Activated T-helper 1 cell treated with anti-CD3 and anti-CD28 coated beads, Interleukin-12 subunit alpha, Interleukin-12 subunit beta, Interleukin-2, Interleukin-4 antibody, amounts not matched to agents 30 ng/mL and 10 ng/mL and 1 ng/mL, durations not matched to agents 14 hours and 24 hours and 36 hours (primary cell): ENCODE measurements at regions not wholly inside any gene's neighbourhood (a gene's known extent, or its start where the extent isn't known, plus 50 kb on each side); places are given as distances from the start of the nearest gene placed in this dataset.

Experiments used
- DNase-seq: peaks from one replicate; pipeline ENCODE4 v3.0.0; 2021; ENCODE audit warnings: low spot score
- H3K27ac Mint-ChIP-seq: one replicate; pipeline ENCODE4 v1.8.0; 2021; ENCODE audit warnings: mild to moderate bottlenecking, mixed read lengths
- H3K27me3 Mint-ChIP-seq: one replicate; pipeline ENCODE4 v1.8.0; 2022; ENCODE audit warnings: mild to moderate bottlenecking, moderate library complexity, mixed read lengths; ENCODE audit not compliant: insufficient read depth
- H3K36me3 Mint-ChIP-seq: one replicate; pipeline ENCODE4 v1.8.0; 2021; ENCODE audit warnings: low read depth, mixed read lengths
- H3K4me1 Mint-ChIP-seq: one replicate; pipeline ENCODE4 v1.8.0; 2021; ENCODE audit warnings: low read depth, mixed read lengths
- H3K4me3 Mint-ChIP-seq: one replicate; pipeline ENCODE4 v1.8.0; 2021; ENCODE audit warnings: mild to moderate bottlenecking, moderate library complexity, mixed read lengths
- H3K9me3 Mint-ChIP-seq: one replicate; pipeline ENCODE4 v1.8.0; 2021; ENCODE audit warnings: mixed read lengths
- intact Hi-C: fragments of 100-400 bp; cut with micrococcal nuclease; formaldehyde crosslinking; loops from one replicate; pipeline ENCODE4 v1.15.1; 2024

GRCh38 chr19:28836421-28836820 is 376.5 kb downstream of the UQCRFS1 start:
- H3K4me1 Mint-ChIP-seq = no peaks in the 10 kb centered on the region
- no peak for DNase-seq
- intact Hi-C loops = no loop called here
- no peaks in the 10 kb centered on the region for H3K36me3 Mint-ChIP-seq
- no peaks in the 10 kb centered on the region for H3K27me3 Mint-ChIP-seq
- no peak overlapping the region for H3K4me3 Mint-ChIP-seq
- H3K9me3 Mint-ChIP-seq = no peaks in the 10 kb centered on the region
- no peak overlapping the region for H3K27ac Mint-ChIP-seq

- intact Hi-C loops = no loop called here
- H3K9me3 Mint-ChIP-seq = no peaks in the 10 kb centered on the region
- H3K4me1 Mint-ChIP-seq = no peaks in the 10 kb centered on the region
- H3K36me3 Mint-ChIP-seq = no peaks in the 10 kb centered on the region
- no peaks in the 10 kb centered on the region for H3K27me3 Mint-ChIP-seq
- no peak overlapping the region for H3K4me3 Mint-ChIP-seq
- no peak overlapping the region for H3K27ac Mint-ChIP-seq
- no peak for DNase-seq
These were observed 378.0 kb downstream of the UQCRFS1 start for GRCh38 chr19:28834996-28835395.

DNA sequence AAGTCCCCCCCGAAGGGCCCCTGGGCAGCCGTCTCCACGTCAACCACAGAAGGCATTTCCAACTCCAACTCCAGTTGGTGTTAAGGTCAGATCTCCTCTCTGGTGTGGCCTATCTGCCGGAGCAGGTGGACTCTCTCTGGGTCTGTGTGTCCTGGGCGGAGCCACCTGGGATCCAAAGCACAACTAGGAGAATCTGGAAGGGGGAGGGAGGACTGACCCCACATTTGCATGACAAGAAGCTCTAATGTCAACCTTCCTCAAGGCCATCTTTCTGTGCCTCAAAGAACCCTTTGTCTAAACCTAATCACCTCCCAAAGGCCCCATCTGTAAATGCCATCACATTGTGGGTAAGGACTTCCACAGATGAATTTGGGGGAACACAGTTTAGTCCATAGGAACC is 381.5 kb downstream of the UQCRFS1 start:
- H3K36me3 Mint-ChIP-seq = no peaks in the 10 kb centered on the region
- H3K27me3 Mint-ChIP-seq = no peaks in the 10 kb centered on the region
- intact Hi-C loops = no loop called here
- no peaks in the 10 kb centered on the region for H3K9me3 Mint-ChIP-seq
- no peak for DNase-seq
- H3K4me1 Mint-ChIP-seq = no peaks in the 10 kb centered on the region
- no peak overlapping the region for H3K4me3 Mint-ChIP-seq
- H3K27ac Mint-ChIP-seq = no peak overlapping the region

- Mint-ChIP-seq H3K4me1 (no peaks in the 10 kb centered on the region), H3K4me3 (no peak overlapping the region), H3K27ac (no peak overlapping the region), H3K36me3 (no peaks in the 10 kb centered on the region), H3K9me3 (no peaks in the 10 kb centered on the region), H3K27me3 (no peaks in the 10 kb centered on the region)
- intact Hi-C loops = no loop called here
- DNase-seq = no peak
These were observed 383.2 kb downstream of the UQCRFS1 start for GRCh38 chr19:28829762-28830161.

DNA sequence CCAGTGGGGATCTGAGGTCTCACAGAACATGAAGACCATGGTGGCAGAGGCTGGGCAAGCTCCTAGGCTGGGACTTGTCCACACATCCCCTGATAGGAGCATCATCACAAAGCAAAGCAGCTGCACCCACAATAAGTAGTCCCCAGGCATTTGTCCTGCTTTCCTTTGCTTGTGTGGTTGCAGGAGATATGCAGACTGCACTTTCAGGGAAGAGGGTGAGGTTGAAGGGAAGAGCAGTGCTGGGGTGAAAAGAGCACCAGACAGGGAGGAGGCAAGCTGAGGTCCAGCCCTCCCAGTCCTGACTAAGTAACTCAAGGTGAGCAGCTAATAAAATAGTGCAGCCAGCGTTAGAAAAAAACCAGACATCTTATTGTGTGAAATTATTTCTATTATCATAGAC is 383.6 kb downstream of the UQCRFS1 start:
- H3K27me3 Mint-ChIP-seq = no peaks in the 10 kb centered on the region
- no peak overlapping the region for H3K4me3 Mint-ChIP-seq
- H3K9me3 Mint-ChIP-seq = no peaks in the 10 kb centered on the region
- no peak for DNase-seq
- H3K36me3 Mint-ChIP-seq = no peaks in the 10 kb centered on the region
- H3K4me1 Mint-ChIP-seq = no peaks in the 10 kb centered on the region
- intact Hi-C loops = no loop called here
- no peak overlapping the region for H3K27ac Mint-ChIP-seq

DNA sequence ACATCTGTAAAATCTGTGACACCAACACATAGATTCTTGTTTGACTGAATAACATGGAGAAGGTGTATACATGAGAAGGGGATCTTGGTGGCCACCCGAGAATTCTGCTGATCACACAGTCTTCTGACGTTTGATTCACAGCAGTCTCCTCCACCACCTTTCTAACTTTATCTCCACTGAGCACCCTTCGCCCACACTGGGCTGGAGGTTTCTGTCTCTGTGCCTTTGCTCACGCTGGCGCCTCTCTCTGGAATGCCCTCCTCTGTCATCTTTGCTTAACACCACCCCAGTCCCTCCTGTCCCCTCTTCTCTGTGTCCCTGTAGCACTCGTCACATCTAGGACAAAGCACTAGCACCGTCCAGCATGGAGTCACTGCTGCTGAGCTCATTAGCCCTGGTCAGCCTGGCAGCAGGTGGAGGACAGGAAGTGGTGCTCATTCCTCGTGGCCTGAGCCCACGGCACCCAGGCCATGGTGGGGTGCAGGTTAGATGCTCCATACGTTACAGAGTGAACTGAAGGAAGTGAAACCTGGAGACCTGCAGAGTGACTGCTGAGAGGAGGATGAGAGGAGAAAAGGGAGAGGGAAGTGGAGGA is 384.6 kb downstream of the UQCRFS1 start:
- intact Hi-C loops = no loop called here
- H3K9me3 Mint-ChIP-seq = no peaks in the 10 kb centered on the region
- no peaks in the 10 kb centered on the region for H3K36me3 Mint-ChIP-seq
- no peak overlapping the region for H3K4me3 Mint-ChIP-seq
- H3K4me1 Mint-ChIP-seq = no peaks in the 10 kb centered on the region
- no peaks in the 10 kb centered on the region for H3K27me3 Mint-ChIP-seq
- no peak for DNase-seq
- no peak overlapping the region for H3K27ac Mint-ChIP-seq

GRCh38 chr19:28827382-28827781 is 385.6 kb downstream of the UQCRFS1 start:
- no peaks in the 10 kb centered on the region for H3K36me3 Mint-ChIP-seq
- no peak overlapping the region for H3K27ac Mint-ChIP-seq
- intact Hi-C loops = no loop called here
- H3K4me1 Mint-ChIP-seq = no peaks in the 10 kb centered on the region
- H3K4me3 Mint-ChIP-seq = no peak overlapping the region
- H3K9me3 Mint-ChIP-seq = no peaks in the 10 kb centered on the region
- peaks cover under 1% of the 10 kb centered on the region for H3K27me3 Mint-ChIP-seq
- DNase-seq = no peak

- no peak for DNase-seq
- no peaks in the 10 kb centered on the region for H3K36me3 Mint-ChIP-seq
- H3K9me3 Mint-ChIP-seq = no peaks in the 10 kb centered on the region
- no peak overlapping the region for H3K27ac Mint-ChIP-seq
- H3K4me1 Mint-ChIP-seq = no peaks in the 10 kb centered on the region
- intact Hi-C loops = no loop called here
- H3K27me3 Mint-ChIP-seq = peaks cover 3% of the 10 kb centered on the region
- no peak overlapping the region for H3K4me3 Mint-ChIP-seq
These were observed 389.5 kb downstream of the UQCRFS1 start for GRCh38 chr19:28823338-28823961.

DNA sequence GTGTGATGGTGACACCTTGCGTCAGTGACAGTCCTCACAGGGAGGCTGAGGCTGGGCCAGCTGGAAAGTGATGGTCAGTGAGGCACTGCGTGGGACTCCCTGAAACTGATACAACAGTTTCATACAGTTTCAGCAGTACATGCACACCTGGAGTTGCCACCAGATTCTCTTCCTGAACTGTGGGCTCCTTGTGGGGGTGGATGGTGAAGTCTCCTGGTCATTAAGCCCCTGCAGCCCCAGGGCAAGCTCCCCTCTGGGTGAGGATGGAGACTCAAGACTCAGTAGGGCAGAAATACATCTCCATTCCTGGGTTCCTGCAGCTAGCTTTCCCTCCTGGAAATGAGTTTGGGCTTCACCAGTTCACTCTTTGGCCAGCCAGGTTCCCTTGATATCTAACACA is 392.7 kb downstream of the UQCRFS1 start:
- Mint-ChIP-seq H3K4me3 (no peak overlapping the region), H3K27me3 (peaks cover 6% of the 10 kb centered on the region), H3K36me3 (no peaks in the 10 kb centered on the region), H3K4me1 (no peaks in the 10 kb centered on the region), H3K27ac (no peak overlapping the region), H3K9me3 (no peaks in the 10 kb centered on the region)
- intact Hi-C loops = no loop called here
- no peak for DNase-seq

DNA sequence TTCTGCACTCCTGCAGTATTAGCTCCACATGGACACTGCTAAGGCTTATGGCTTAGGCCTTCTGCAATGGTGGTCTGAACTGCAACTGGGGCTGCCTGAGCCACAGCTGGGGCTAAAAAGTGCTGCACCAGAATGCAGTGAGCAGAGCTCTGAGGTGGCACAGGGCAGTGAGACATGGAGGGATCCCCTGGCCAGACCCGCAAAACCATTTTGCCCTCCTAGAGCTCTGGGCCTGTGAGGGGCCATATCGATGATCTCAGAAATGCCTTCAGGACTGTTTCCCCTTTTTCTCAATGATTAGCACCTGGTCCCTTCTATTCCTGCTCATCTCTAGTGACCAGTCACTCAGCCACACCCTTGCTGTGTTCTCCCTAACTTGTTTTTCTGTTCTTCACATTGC is 397.7 kb downstream of the UQCRFS1 start:
- no peak overlapping the region for H3K27ac Mint-ChIP-seq
- H3K4me3 Mint-ChIP-seq = no peak overlapping the region
- intact Hi-C loops = no loop called here
- DNase-seq = no peak
- no peaks in the 10 kb centered on the region for H3K36me3 Mint-ChIP-seq
- H3K27me3 Mint-ChIP-seq = peaks cover 3% of the 10 kb centered on the region
- H3K9me3 Mint-ChIP-seq = no peaks in the 10 kb centered on the region
- no peaks in the 10 kb centered on the region for H3K4me1 Mint-ChIP-seq

DNA sequence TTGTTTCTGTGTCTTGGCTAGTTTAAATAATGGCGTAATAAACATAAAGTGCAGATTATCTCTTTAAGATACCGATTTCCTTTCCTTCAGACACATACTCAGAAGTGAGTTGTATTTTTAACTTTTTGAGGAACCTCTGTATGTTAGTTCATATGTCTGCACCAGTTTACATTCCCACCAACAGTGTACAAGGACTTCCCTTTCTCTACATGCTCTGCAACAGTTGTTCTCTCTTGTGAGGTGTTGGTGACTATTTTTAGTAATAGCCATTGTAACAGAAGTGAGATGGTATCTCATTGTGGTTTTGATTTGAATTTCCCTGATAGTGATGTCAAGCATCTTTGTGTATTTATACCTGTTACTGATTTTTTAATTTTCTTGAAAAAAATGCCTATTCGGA is 418.6 kb downstream of the UQCRFS1 start:
- peaks cover 2% of the 10 kb centered on the region for H3K36me3 Mint-ChIP-seq
- intact Hi-C loops = no loop called here
- peak overlapping the region; percentile 6 for H3K4me3 Mint-ChIP-seq
- H3K9me3 Mint-ChIP-seq = peaks cover 6% of the 10 kb centered on the region
- H3K27ac Mint-ChIP-seq = no peak overlapping the region
- no peak for DNase-seq
- peaks cover 24% of the 10 kb centered on the region for H3K27me3 Mint-ChIP-seq
- H3K4me1 Mint-ChIP-seq = peaks cover 6% of the 10 kb centered on the region

DNA sequence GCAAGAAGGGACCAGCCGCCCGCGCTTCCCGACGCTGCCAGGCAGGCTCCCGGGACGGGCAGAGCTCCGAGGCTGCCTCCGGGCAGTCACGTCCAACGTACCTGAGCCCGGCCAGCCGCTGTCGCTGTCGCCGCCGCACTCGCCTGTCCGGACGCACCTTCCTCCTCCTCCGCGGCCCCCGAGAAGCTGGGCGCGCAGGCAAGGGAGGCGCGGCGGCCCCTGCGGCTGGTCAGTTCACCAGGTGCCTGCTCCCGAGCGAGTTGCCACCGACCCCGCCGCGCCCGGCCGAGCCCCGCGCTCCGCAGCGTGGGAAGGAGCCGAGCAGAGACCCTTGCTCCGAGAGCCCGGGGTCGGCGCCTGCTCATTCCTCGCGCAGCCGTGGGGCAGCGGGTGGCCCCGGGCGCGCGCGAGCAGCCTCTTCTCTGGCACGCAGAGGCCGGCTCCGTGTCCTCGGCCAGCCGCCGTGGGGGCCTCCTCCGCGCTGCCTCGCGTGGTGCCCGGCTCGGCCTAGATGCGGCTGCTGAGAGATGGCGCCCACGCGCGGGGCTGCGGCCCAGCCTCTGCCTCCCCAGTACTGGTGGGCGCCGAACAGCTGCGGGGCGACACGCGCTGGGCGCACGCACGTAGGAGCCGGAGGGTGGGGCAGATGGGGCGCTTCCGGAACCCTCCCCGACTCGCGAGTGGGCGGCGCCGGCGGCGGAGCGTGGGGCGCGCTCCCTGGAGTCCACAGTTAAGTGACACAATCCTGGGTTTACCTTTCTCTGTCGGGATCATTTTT is 419.4 kb downstream of the UQCRFS1 start:
- Mint-ChIP-seq H3K27me3 (peaks cover 24% of the 10 kb centered on the region), H3K4me1 (peaks cover 6% of the 10 kb centered on the region), H3K36me3 (peaks cover 2% of the 10 kb centered on the region), H3K4me3 (peak overlapping the region; percentile 6), H3K9me3 (peaks cover 6% of the 10 kb centered on the region), H3K27ac (no peak overlapping the region)
- intact Hi-C loops = no loop called here
- no peak for DNase-seq

GRCh38 chr19:28785971-28786370 is 427.0 kb downstream of the UQCRFS1 start:
- H3K4me3 Mint-ChIP-seq = no peak overlapping the region

More at GRCh38 chr19:28785971-28786370, 427.0 kb downstream of the UQCRFS1 start:
- Mint-ChIP-seq H3K36me3 (no peaks in the 10 kb centered on the region), H3K27me3 (no peaks in the 10 kb centered on the region), H3K9me3 (peaks cover 20% of the 10 kb centered on the region), H3K27ac (no peak overlapping the region), H3K4me1 (no peaks in the 10 kb centered on the region)
- no peak for DNase-seq
- intact Hi-C loops = no loop called here
